Right lung (tissue), 2 donors: ENCODE measurements at regions not wholly inside any gene's neighbourhood (a gene's known extent, or its start where the extent isn't known, plus 50 kb on each side); places are given as distances from the start of the nearest gene placed in this dataset.
A peak's percentile ranks its signal among the peaks of the same experiment; 100 is the strongest.

Source experiments
- DNase-seq, 2 donors: peaks; one replicate each; pipeline ENCODE4 v3.0.0-alpha.2; 2013

DNA sequence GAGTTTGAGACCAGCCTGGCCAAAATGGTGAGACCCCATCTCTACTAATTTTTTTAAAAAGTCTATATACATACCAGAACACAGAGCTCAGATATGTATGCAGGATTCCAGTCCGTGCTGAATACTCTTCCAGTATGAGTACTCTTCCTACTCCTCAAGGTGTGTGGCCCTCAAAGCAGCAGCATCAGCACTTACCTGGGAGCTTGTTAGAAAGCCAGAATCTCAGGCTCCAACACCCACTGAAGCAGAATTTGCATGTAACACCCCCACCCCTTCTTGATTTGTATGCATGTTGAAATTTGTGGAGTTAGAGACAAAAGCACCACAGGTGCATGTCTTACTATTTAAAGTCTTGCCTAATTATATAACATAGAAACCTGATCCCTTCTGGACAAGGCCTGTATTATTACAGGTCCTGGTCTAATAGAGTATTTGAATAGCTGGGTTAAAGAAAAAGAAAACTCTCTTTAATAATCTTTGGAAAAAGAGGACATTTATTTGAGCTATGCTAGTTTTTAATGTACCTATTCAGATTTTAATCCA is 50.3 kb upstream of the NFE2L2 start:
- DNase-seq, result no peak

GRCh38 chr2:177315364-177315763 is 50.8 kb upstream of the NFE2L2 start:
- no peak for DNase-seq

DNA sequence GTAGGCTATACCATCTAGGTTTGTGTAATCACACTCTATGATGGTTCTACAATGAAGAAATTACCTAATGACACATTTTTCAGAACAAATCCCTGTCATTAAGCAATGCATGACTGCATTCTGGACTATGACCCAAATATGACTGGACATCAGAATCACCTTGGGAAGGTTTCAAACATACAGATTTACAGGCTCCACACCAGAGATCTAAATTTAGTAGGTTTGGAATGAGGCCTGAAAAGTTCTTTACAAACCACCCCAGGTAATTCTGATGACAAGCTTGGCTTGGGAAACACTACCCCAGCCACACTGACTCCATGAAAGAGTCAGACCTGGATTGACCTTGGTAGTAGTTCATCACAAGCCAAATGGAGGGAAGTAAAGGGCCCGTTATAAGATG is 52.2 kb upstream of the NFE2L2 start:
- no peak for DNase-seq

- no peak for DNase-seq
These were observed 52.9 kb upstream of the NFE2L2 start for GRCh38 chr2:177317443-177317842.

DNA sequence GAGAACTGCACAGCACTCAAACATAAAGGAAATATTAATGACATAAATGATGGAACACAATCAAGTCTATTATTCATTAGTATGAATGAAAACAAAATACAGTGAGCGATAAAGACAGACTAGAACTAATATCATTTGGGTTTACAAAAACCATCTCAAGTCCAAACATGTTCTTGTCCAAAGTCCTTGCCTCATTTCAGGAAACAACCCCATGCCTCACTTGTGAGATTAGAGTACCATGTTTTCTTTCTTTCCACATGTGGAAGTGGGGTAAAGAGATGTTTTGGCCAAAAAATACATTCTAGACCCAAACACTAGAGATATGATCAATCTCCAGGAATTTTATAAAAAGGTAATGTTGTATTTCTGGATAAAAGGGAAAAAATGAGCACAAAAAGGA is 53.3 kb upstream of the NFE2L2 start:
- no peak for DNase-seq

DNA sequence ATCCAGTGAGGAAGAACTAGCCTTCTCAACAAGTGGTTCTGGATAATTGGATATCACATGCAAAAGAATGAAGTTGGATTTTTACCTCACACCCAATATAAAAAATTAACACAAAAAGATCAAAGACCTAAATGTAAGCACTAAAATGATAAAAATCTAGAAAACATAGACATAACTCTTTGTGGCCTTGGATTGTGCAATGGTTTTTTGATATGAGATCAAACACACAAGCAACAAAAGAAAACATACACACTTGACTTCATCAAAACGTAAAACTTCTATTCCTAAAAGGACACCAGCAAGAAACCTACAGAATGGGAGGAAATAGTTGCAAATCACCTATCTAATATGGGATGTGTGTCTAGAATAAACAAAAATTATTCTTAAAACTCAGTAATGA is 54.1 kb upstream of the NFE2L2 start:
- no peak for DNase-seq

DNA sequence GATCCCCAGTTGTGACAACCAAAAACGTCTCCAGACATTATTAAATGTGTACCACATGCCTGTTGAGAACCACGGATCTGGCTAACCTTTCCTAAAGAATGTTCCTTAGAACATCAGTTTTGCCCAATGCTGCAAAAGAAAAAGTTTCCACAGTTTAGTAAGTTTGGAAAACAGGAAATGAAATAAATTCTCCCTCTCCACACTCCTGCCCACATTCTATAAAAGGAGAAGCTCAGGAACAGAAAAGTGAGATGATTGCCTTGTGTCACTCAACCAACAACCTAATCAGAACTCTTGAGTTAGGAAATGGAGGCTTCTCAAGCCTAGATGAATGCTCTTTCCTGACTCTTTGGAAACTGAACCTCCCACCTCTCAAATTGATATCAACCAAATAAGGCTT is 56.1 kb upstream of the NFE2L2 start:
- no peak for DNase-seq

DNA sequence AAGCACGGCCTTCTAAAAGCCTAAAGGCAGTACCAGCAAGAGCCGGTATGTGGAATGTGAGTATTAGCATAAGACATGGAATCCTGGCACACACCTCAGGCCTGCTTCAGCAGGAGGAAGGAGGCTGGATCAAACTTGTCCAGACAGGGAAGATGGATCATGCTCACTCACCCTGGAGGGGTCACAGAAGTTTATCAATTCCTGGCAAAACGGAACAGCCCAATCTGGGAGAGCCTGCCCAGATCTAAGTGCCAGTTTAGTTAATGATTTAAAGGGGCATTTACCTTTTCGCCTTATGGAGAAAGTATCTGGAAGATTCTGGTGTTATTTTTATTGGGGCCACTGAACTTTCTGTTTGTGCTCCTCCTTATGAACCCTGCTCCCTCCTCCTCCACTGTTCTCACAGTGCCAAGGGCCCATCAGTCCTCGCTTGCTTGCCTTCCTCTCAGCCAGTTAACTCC is 58.3 kb upstream of the NFE2L2 start:
- DNase-seq, result no peak

- no peak for DNase-seq
These were observed 60.3 kb upstream of the NFE2L2 start for GRCh38 chr2:177324797-177325196.

- no peak for DNase-seq
These were observed 61.0 kb upstream of the NFE2L2 start for GRCh38 chr2:177325554-177325953.

- no peak for DNase-seq
These were observed 61.5 kb upstream of the NFE2L2 start for GRCh38 chr2:177326005-177326404.

DNA sequence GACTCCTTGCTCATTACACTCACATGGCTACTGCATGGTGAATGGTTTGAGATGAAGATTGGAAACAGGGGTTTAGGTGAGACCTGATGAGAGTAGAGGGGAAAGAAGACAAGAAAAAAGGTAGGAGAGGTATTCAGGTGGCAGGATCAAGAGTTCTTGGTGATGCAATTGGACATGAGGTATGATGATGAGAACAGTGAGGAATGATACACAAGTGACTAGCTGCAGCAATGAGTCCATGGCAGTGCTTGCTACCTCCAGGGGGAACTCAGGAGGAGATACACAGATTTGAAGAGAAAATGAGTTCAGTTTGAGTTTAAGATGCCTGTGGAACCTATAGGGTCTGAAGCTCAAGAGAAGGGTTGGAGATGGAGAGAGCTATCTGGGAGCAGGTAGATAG is 62.1 kb upstream of the NFE2L2 start:
- DNase-seq, result no peak

GRCh38 chr2:177327009-177327408 is 62.5 kb upstream of the NFE2L2 start:
- DNase-seq, result no peak

DNA sequence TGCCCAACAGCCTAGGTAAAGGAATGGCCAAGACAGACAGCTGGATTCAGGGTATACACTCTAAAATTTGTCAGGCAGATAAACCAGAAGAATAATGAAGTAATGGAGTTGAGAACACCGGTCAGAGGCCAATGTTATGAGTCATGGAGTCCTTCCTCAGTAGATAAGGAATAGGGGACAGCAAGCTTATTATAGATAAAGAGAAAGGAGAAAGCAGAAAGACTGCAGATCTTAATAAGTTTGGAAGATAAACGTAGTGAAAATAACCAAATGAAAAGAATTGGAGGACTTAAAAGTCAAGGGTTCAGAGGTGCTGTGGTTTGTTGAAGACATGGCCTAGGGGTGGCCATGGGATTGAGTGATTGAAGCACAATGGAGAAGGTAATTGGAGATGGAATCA is 63.5 kb upstream of the NFE2L2 start:
- no peak for DNase-seq

GRCh38 chr2:177329064-177329463 is 63.5 kb upstream of the AGPS start:
- DNase-seq, result no peak

- no peak for DNase-seq
These were observed 61.0 kb upstream of the AGPS start for GRCh38 chr2:177331466-177331997.

GRCh38 chr2:177332026-177332991 is 60.3 kb upstream of the AGPS start:
- DNase-seq, result peak; percentile 76 to 86

DNA sequence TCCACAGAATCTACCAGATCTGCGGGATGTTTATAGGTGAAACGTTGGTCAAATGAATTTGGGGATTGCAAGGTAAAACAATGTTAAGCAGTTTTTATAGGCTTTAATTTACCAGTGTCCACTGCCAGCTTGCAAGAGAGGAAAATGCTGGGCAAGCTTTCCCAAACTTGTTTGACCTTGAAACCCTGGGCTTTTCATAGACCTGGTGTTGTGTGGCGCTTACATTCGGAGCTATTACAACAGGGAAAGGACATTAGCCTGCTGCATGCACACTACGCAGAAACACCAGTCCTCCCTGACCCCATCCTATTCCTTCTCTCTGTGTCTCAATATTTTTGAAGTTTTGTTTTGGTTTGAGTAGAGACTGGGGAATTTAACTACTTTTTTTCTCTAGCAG is 59.6 kb upstream of the AGPS start:
- DNase-seq, result no peak

DNA sequence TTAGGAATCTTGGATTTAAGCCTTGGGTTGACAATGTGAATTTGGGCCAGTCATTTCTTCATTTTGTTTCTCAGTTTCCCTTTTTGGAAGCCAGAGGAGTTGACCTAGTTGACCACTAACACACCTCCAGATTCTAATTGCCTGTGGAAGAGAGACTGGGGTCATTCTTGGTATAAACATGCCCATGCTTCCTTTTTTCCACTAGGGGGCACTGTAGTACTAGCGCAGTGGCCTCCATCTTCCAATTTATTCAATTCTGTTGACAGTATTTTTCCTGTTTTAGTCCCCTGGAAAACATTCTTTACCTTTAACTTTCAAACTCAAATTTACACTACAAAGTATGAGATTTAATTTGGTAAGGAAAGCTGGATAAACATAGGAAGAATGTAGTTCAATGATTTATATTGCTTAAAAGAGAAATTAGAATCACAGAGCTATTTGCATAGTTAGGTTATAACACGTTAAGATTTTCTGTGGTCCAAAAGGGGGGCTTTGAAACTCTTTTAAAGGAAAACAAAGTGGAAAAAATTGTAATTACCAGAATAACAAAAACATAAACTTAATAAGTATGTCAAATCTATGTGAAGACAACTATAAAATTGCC is 57.5 kb upstream of the AGPS start:
- peak in 1 of 2 donors; percentile 35 for DNase-seq

DNA sequence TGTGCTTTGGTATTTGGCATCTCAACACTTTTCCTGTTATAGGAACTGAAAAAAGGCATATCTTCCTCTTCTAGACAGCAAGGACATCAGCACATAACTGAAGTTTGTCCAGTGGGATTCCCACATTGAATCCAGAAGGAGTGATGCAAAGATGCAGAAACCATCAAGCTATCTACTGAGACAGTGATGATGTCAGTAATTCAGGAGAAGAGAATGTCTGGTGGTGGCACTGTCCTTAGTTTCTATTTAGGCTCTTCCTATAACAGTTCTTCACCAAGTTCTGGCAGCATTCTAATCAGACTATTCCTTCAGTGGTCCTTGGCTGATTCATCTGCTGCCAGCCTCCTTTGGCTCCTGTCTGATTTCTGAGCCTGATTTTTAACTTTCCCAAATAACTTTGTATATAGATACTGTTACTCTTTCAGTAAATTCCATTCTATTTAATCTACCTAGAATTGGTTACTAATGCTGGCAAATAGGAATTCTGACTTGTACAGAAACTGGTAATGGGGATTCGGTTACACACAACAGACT is 56.6 kb upstream of the AGPS start:
- no peak for DNase-seq

- no peak for DNase-seq
These were observed 54.3 kb upstream of the AGPS start for GRCh38 chr2:177338177-177338721.

- no peak for DNase-seq
These were observed 52.4 kb upstream of the AGPS start for GRCh38 chr2:177340158-177340557.
